HG02973 (cell line): ENCODE measurements at regions not wholly inside any gene's neighbourhood (a gene's known extent, or its start where the extent isn't known, plus 50 kb on each side); places are given as distances from the start of the nearest gene placed in this dataset.
"Not testable (repeated sequence)": the region's sequence is repeated elsewhere in the genome, so short reads cannot be mapped to it uniquely, and the experiment has no call there.

Source experiments
- ATAC-seq: cut with Tn5 transposase; IDR thresholded peaks from one replicate; pipeline ENCODE4 v1.9.1; 2021; ENCODE audit warnings: moderate library complexity; ENCODE audit not compliant: unreplicated experiment

DNA sequence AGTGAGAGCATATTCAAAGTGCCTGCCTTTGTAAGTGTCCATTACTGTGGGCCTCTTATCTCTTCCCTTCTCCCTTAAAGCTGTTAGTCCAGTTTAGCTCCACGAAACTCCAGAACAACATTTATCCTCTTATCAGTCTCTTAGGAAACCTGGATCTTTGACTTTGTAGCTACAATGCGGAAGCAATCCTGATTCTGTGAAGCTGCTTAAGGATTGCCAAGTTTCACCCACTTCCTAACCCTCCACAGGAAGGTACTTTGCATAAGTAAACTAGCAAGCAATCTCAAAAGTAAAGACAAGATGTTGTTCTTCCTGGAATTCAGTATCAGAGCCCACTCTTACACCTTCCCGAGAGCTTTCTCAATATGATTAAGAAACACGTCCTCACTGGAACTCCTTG is 164.9 kb upstream of the USP25 start:
- no peak for ATAC-seq

DNA sequence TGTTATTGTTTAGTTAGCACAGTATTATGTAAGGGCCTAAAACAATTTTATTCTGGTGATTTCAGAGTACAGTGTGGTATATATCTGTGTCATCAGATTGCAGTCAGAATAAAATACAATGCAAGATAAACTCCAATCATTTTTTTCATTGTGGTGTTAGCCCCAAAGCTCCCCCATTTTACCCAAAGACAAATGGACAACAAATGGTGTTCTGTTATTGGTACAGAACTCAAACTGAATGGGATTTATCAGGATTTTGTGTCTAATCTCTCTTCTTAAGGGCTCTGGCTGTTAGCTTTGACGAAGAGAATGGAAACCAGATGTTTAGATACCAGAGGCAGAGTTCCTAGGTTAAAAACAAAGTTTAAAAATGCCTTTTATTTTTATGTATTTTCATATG is 163.1 kb upstream of the USP25 start:
- ATAC-seq: no peak

DNA sequence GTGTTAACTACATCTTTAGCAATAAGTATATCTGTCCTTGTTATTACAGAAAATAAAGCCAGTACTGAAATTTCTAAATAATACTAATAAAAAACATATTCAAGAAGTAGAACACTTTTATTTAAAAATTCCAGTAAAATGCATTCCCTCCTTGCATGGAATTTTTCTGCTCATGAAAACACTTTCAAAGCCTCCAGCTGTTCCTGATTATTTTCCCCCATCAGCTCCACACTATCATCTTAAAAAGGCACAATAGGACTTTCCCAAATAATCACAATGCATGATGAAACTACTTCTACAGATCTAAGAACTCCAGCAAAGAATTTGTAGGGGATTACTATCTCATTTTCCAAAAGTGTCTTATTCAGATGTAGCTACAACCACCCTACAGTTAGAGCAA is 162.6 kb upstream of the USP25 start:
- ATAC-seq: no peak

DNA sequence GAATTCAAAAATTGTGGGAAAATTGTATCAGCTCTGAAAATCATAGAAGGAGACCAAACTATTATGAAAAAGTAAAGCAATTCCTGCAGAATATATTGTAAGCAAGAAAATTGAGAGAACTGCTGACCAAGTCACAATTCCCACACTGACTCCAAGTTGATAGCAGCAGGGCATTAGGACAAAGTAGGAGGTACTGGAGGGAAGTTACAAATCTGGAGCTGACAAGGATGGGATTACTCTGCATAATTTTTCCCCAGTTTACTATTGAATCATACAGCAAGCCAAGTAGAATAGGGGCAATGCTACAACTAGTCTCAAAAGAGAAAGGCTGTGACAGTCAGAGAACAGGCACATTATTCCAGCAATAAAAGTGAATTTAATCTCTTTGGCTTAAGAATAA is 161.3 kb upstream of the USP25 start:
- no peak for ATAC-seq

DNA sequence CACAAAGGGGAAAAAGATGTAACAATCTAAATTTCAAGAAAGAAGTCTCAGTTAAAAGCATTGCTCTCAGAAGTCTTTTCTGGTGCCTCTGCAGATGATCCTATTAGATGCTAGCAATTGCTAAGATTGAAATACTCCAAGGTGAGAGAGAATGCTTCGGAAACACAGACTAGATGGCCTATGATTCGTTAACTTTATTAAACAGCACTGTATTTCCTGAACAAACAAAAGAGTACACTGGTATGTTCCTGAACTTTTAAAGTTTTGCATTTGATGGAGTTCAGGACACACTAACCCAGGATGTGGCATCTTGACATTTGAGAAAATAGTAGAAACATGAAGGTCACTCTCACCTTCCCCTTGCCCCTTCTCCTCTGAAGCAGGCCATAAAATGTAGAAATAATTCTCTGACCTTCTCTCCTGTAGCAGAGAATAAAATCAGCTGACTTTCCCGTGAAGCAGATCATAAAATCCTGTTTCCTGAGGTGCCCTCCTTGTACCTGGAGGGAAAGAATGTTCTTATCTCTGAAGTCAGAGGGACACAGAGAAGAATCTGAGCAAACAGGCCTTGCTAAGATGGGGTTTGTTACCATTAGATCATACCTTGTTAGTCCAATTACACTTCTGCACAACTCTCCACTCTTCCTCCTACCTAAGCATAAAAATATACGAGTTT is 142.9 kb upstream of the USP25 start:
- no peak for ATAC-seq

DNA sequence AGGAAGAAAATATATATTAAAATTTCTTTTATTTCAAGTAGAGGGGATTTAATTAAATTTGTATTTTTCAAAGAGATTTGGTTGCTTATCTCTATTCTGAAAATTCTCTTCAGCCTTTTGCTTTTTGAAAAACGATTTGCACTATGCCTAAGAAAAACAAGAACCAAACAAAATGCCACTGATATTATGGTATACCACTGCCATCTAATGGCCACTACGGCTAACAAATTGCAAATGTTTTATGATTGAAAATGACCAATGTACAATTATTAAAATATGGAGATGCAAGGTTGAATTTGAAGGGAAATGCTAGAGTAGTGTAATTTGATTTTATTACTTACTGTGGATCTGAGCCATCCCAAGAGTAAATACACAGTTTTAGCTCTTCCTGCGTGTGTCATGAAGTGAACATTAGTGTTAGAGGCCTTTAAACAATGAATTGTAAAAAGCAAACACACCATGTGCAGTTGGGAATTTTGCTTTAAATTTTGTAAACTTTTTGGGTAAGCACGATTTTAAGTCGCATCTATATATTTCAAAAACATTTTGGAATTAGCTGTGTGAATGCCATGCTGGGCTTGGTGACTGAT is 137.4 kb upstream of the USP25 start:
- ATAC-seq: no peak

DNA sequence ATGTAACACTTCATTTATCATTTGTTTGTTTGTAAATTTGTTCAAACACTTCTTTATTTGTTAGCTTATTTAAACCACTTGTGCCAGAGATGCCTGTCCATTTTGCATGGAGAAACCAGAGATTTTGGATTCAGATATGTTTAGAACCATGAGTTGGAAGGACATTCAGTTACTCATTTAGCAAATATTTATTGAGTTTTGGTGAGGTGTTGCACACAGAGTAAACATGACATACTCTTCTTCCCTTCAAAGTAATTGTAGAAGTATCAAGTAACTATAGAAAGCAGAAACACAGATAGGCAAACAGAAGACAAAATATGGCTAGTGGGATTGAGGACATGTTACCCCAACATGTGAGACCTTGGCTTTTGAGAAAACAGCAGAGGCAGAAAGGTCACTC is 136.8 kb upstream of the USP25 start:
- no peak for ATAC-seq

DNA sequence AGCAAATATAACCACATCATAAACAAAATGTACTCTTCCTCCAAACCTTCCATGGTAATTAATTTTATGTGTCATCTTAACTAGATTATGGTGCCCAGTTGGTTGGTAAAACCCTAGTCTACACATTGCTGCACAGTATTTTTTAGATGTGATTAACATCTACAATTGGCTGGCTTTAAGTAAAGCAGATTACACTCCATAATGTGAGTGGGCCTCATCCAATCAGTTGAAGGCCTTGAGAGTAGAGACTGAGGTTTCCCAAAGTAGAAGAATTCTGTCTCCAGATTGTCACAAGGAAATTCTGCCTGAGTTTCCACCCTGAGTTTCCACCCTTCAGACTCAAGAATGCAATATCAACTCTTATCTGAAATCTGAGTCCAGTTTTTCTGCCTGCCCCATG is 128.4 kb upstream of the USP25 start:
- ATAC-seq: no peak

DNA sequence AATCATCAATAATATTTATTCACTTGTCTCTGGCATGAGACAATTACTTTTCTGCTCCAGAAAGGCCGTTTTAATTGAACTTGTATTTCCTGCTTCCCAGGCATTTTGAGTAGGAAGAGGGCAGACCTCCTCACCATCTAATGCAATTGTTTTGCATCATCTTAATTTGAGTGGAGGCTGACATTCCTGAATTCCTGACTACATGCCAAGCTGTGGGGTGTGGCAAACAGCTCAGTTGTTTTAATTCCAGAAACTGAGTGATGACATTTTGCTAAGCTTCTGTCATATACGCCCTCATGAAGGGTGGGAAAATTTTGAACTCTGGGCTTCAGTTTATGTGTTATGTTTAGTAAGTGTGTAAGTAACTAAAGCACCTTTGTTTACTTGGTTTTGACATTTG is 125.4 kb upstream of the USP25 start:
- no peak for ATAC-seq

DNA sequence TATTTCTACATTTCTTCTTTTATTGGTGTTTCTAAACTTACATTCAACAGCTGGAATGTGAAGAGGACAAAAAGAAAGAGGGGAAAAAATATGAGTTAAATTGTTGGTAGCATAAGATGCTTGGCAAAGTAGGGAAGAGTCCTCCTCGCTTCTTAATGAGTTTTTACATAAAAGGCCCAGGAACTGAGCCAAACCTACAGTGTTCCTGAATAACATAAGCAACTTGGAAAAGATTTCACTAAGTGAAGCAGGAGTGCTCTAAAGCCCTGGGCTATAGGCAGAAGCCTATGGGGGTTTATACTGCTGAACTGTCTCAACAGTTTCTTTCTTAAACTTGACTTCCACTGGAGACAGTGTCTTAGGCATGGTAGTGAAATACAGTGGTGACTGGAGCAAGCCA is 115.0 kb upstream of the USP25 start:
- ATAC-seq: no peak

DNA sequence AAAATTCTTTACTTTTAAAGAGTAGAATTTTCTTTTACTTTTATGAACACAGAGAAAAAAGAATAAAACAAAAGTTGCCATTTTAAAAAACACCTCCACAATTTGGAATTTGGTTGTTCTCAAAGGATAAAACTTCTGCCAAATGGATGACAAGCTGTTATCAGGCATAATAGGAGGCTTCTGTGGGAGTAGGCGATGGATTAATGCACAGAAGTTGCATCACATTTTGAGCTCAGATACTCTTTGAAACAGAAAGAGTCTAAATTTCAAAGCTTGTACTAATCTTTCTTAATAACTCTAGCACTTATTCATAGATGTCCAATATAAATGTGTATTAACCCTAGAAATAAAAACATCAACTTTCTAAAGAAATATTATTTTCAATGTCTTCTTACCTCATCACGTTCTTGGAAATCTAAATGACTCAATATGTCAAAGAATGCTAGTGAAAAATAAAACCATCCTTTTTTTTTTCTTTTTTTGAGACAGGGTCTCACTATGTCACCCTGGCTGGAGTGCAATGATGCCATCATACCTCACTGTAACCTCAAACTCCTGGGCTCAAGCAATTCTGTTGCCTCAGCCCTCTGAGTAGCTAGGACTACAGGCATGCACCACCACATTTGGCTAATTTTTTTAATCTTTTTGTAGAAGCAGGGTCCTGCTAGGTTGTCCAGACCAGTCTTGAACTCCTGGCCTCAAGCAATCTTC is 112.8 kb upstream of the USP25 start:
- no peak for ATAC-seq

DNA sequence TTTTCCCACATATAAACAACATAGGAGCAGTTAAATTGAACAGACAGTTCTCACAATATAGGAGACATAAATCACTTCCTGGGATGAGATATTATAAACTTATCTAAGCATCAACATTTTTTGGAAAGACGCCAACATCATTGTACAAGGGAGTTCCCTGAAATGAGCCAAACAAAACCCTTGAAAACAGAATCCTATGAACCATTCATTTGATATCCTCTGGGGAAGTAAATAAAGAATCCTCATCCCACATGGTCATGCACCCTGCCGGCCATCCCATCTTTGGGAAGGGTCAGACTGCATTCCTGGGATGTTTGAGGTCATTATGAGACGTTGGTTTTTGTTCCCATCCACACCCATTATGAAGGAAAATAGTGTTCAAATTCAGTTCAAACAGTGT is 111.8 kb upstream of the USP25 start:
- ATAC-seq: no peak

DNA sequence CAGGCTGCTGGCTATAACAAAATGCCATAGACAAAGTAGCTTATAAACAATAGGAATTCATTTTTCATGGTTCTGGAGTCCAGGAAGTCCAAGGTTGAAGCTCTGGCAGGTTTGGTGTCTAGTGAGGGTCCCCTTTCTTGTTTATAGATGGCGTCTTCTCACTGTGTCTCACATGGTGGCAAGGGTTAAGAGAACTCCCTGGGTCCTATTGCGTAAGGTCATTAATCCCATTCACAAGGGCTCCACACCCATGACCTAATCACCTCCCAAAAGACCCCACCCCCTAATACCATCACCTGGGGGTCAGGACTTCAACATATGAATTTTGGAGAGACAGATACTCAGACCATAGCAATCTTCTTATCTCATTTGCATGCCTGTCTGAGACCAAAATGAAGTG is 108.9 kb upstream of the USP25 start:
- ATAC-seq: no peak

DNA sequence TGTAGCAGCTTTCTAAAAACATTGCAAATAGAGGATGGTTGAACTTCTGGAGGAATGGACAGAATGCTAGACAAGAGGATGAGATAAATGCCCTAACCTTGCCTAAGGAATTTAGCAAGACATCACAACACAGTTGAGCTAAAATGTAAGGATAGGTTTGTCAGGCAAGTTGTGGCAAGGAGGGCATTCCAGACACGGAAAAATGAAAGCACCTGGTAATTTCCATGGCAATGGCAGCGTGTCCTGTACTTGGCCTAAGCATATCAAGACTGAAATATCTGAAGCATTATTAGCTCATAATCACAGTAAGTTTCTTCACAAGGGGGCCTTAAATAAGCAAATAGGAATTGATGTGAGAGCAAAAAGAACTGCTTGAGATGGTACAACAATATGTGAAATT is 105.1 kb upstream of the USP25 start:
- ATAC-seq: no peak

DNA sequence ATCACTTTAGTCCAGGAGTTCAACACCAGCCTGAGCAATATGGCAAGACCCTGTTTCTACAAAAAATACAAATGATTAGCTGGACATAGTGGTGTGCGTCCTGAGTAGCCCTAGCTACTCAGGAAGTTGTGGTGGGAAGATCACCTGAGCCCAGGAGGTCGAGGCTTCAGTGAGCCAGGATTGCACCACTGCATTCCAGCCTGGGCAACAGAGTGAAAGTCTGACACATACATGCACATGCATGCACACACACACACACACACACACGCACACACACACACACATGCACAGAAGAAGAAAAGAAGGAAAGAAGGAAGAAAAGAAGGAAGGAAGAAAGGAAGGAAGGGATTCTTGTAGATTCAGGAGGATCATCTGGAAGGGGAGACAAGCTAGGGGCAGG is 104.4 kb upstream of the USP25 start:
- ATAC-seq: no peak

DNA sequence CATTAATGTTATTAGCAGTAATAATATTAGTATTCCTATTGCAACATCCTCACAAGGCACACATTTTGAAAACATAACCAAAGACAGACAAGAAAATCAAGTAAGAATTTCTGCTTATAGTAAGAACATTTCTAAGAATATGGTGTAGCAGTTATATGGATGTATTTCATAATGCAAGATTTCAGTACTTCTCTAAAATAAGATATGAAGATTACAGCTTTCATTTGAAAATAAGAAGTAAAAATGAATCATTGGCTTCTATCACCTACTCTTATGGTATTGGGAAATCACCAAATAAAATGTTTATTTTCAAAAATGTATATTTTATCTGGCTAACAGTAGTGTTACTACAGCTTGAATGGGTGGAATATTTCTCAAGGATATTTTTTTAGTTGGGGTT is 103.8 kb upstream of the USP25 start:
- ATAC-seq: no peak

DNA sequence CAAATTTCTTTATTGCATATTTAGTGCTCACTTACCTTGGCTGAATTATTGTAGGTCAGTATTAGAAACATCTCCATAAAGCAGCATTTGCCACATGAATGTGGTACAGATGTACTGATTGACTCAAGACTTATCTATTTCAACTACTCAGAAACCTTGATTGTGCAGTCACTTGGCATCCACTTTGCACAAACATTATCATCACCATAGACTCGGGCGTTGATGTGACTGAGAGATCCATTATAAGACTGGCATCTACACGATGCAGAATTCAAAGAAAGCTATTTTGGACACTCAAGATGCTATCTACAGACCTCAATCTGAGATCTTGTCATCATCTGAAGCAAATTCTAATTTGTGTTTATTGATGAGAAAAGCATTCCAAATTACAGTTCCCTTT is 102.8 kb upstream of the USP25 start:
- no peak for ATAC-seq

DNA sequence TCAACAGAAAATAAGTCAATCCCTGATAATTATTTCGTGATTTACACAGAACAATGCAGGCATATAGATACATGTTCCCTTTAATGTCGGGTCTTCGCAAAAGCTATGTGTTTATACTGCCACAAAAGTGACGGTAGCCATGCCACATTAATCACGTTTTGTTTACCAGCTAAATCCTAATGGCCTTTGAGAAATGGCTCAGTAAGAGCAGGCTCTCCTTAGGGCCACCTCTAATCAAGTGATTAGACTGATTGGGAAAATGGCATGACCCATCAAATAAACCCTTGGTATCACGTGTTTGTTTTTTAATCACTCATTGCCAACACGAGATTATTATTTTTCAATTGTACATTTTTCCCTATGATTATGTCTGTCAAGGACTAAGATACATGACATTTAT is 102.0 kb upstream of the USP25 start:
- no peak for ATAC-seq

DNA sequence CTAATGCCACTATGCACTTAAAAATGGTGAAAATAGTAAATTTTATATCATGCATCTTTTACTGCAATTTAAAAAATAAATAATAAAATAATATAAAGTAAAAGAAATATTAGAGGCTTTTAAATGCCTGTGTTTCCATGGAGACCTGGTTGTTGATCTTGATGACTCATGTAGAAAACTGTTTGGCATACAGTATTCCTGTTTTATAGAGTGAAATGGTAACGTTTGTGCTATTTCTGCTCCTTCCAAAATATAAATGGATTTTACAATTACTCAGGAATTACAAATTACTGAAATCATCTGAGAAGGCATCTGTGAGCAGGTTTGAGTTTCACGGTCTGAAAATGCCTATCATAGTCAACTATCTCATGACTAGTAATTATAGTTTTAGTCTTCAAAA is 98.4 kb upstream of the USP25 start:
- no peak for ATAC-seq

DNA sequence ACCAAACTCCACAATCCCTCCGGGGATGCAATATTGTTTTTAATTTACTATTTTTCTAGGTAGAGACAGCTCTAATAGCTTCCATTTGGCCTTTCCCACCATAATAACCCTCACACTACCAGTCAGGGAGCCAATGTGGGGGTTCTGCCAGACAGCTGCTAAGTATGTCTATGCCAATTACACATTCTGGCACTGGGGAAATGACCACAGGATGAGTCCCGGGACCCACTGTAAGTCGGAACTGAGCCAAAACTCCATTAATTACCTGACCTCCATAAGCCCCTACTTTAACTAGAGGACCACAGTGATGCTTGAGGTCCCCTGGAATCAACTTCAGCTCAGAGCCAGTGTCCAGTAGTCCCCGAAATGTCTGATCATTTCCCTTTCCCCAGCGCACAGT is 95.2 kb upstream of the USP25 start:
- ATAC-seq: not testable (repeated sequence)

DNA sequence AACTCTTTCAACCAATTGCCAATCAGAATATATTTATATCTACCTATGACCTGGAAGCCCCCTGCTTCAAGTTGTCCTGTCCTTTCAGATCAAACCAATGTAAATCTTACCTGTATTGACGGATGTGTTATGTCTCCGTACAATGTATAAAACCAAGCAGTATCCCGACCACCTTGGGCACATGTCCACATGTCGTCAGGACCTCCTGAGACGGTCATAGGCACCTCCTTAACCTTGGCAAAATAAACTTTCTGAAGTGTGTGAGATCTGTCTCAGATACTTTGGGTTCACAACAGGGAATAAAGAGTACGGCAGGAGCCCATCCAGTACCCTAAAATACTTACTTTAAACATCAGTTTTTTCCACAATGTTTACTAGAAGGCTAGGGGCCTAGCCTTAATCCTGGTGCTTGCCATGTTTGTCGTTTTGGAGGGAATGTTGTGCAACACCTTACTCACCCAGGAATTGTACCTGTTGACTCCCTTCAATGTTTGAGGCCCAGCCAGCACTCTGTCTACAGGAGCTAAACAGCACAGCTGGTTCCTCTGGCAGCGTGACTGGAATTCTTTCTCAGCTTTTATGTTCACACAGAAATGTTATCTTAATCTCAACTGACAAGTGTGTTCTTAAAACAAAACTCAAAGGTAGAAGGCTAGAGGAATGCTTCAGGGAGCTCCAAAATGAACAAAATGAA is 90.8 kb upstream of the USP25 start:
- no peak for ATAC-seq

DNA sequence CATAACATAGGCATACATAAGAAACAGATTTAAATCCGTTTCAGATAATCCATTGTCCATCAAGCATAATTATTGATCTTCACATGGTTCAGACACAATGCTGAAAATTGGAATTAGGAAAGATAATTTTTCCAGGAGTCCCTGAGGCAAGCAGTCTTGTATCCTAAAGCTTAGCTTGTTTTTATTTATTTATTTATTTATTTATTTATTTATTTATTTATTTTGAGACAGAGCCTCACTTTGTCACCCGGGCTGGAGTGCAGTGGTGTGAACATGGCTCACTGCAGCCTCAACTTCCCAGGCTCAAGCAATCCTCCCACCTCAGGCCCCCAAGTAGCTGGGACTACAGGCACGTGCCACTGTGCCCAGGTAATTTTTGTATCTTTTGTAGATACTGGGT is 89.7 kb upstream of the USP25 start:
- not testable (repeated sequence) for ATAC-seq
